GM10847 (cell line): ENCODE measurements at regions not wholly inside any gene's neighbourhood (a gene's known extent, or its start where the extent isn't known, plus 50 kb on each side); places are given as distances from the start of the nearest gene placed in this dataset.

Experiments
- POLR2A ChIP-seq: IDR thresholded peaks from 2 replicates; pipeline ENCODE4 v1.6.1; 2011; ENCODE audit not compliant: insufficient read length; ENCODE audit errors: extremely low read depth

- TF ChIP-seq POLR2A, result no peak
These were observed 67.8 kb upstream of the ATP10A start for GRCh38 chr15:25930931-25931330.
